Lower lobe of right lung (tissue), 2 donors: ENCODE measurements at regions not wholly inside any gene's neighbourhood (a gene's known extent, or its start where the extent isn't known, plus 50 kb on each side); places are given as distances from the start of the nearest gene placed in this dataset.

Source experiments
- ATAC-seq, 2 donors: fragments of 200-7000 bp; cut with Tn5 transposase; one replicate each; pipeline ENCODE4 v1.9.1; 2020 to 2022; ENCODE audit warnings: mild to moderate bottlenecking in 2 of 2, moderate library complexity in 2 of 2
- DNase-seq: peaks from one replicate; pipeline ENCODE4 v3.0.0-alpha.2; 2020
- H3K27ac ChIP-seq: fragments of 200-600 bp; one replicate; pipeline ENCODE4 v1.8.0; 2022
- H3K27me3 ChIP-seq: fragments of 200-600 bp; one replicate; pipeline ENCODE4 v1.8.0; 2022; ENCODE audit warnings: low read depth
- H3K36me3 ChIP-seq: fragments of 200-600 bp; one replicate; pipeline ENCODE4 v1.8.0; 2022; ENCODE audit warnings: mild to moderate bottlenecking
- H3K4me1 ChIP-seq: fragments of 200-600 bp; one replicate; pipeline ENCODE4 v1.8.0; 2022
- H3K4me3 ChIP-seq: fragments of 200-600 bp; one replicate; pipeline ENCODE4 v1.8.0; 2022; ENCODE audit warnings: mild to moderate bottlenecking
- H3K9me3 ChIP-seq: fragments of 200-600 bp; one replicate; pipeline ENCODE4 v1.8.0; 2022
- CTCF ChIP-seq: fragments of 200-600 bp; IDR thresholded peaks from one replicate; pipeline ENCODE4 v1.8.0; 2022; ENCODE audit warnings: antibody characterized with exemption, mild to moderate bottlenecking
- intact Hi-C: fragments of 100-400 bp; cut with DNase I; formaldehyde crosslinking; loops from one replicate; pipeline ENCODE4 v1.11.0; 2022
- donor health status: DM: no; HTN: yes; CAD: no; lungs with severe emphysema.

GRCh38 chr6:56353860-56354259 is 106.5 kb upstream of the COL21A1 start:
- no peak overlapping the region for H3K27ac ChIP-seq
- intact Hi-C loops: loop anchor here (10.0 kb wide), 1 partner anchor 241 kb away; no protein-coding TSS in a partner anchor
- H3K9me3 ChIP-seq: no peaks in the 10 kb centered on the region
- H3K4me1 ChIP-seq: peaks cover 5% of the 10 kb centered on the region
- H3K27me3 ChIP-seq: no peaks in the 10 kb centered on the region
- H3K36me3 ChIP-seq: no peaks in the 10 kb centered on the region
- H3K4me3 ChIP-seq: no peak overlapping the region
- no peak for ATAC-seq
- no peak for TF ChIP-seq CTCF
- no peak for DNase-seq

DNA sequence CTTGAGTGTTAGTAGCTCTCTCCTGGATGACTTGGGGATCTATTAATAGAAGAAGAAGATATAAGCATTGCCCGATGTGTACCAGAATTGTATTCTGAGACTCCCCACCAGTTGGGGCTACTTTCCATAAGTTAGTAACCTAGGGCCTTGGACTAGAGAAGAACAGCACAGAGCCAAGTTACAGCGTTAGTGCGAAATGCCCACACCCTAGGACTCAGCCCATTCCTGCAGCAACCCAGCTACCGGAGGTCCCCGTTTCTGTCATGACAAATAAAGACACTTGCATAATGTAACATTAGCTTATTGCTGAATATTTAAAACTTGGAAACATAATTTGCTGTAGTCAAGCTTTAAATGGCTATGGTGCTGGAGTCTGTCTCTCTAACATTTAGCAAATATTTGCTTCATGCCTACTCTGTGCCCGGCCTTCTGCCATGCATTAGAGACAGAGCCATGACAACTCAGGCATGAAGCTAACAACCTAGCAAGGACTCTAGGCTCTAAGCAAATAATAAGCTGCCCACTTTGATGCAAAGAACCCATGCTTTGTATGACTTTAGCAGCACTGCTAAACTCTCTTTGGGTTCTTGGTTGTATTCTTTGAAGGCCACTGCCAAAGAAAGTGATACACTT is 103.4 kb upstream of the COL21A1 start:
- no peaks in the 10 kb centered on the region for H3K4me1 ChIP-seq
- TF ChIP-seq CTCF: no peak
- DNase-seq (no peak), ATAC-seq (no peak)
- no peaks in the 10 kb centered on the region for H3K36me3 ChIP-seq
- H3K27me3 ChIP-seq: no peaks in the 10 kb centered on the region
- intact Hi-C loops: loop anchor here (10.0 kb wide), 1 partner anchor 244 kb away; no protein-coding TSS in a partner anchor
- H3K4me3 ChIP-seq: no peak overlapping the region
- no peaks in the 10 kb centered on the region for H3K9me3 ChIP-seq
- H3K27ac ChIP-seq: no peak overlapping the region

DNA sequence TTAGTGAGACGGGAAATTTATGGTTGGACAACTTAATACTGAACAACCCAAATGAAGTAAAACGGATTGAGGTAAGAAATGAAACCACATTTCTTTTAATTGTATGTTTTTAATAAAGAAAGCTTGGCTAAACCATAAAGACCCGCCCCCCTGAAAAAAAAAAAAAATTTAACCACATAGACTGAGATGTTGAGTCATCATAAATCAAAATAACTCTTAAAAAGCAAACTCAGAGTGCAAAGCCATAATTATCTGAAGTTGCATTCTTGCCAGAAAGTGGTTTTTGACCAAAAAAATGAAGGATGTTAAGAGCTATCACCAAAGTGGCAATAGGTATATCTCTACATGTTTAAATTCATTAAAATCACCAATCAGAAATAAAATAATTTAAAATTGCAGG is 101.8 kb upstream of the COL21A1 start:
- Histone ChIP-seq H3K36me3 (no peaks in the 10 kb centered on the region), H3K4me1 (no peaks in the 10 kb centered on the region), H3K27me3 (no peaks in the 10 kb centered on the region), H3K4me3 (no peak overlapping the region), H3K9me3 (no peaks in the 10 kb centered on the region), H3K27ac (no peak overlapping the region)
- intact Hi-C loops: no loop called here
- ATAC-seq (no peak), DNase-seq (no peak)
- no peak for TF ChIP-seq CTCF

GRCh38 chr6:56348578-56348977 is 101.2 kb upstream of the COL21A1 start:
- Histone ChIP-seq H3K27me3 (no peaks in the 10 kb centered on the region), H3K27ac (no peak overlapping the region), H3K4me1 (no peaks in the 10 kb centered on the region), H3K4me3 (no peak overlapping the region), H3K36me3 (no peaks in the 10 kb centered on the region), H3K9me3 (no peaks in the 10 kb centered on the region)
- TF ChIP-seq CTCF: no peak
- intact Hi-C loops: no loop called here
- ATAC-seq: no peak
- DNase-seq: no peak

DNA sequence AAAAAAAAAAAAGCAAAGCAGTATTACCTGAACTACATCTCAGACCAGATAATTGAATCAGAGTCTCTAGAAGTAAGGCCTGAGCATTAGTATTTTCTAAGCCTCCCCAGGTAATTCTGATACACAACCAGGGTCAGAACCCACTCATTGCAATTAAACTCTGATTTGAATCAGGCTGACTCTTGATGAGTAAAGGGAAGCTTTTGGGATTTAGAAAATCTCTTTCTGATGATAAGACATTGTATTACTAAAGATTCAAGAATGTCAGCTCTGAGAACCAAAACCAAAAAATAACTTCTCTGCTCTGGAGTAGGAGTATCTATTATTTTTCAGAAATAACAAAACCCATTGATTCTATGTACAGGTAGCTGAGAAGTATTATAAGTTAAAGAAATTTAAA is 100.1 kb upstream of the COL21A1 start:
- DNase-seq: no peak
- no peaks in the 10 kb centered on the region for H3K4me1 ChIP-seq
- no peak for TF ChIP-seq CTCF
- ATAC-seq: no peak
- no peaks in the 10 kb centered on the region for H3K9me3 ChIP-seq
- no peak overlapping the region for H3K4me3 ChIP-seq
- H3K27ac ChIP-seq: no peak overlapping the region
- H3K36me3 ChIP-seq: no peaks in the 10 kb centered on the region
- no peaks in the 10 kb centered on the region for H3K27me3 ChIP-seq
- intact Hi-C loops: no loop called here
